ENCODE measurements at regions not wholly inside any gene's neighbourhood (a gene's known extent, or its start where the extent isn't known, plus 50 kb on each side); places are given as distances from the start of the nearest gene placed in this dataset.

DNA sequence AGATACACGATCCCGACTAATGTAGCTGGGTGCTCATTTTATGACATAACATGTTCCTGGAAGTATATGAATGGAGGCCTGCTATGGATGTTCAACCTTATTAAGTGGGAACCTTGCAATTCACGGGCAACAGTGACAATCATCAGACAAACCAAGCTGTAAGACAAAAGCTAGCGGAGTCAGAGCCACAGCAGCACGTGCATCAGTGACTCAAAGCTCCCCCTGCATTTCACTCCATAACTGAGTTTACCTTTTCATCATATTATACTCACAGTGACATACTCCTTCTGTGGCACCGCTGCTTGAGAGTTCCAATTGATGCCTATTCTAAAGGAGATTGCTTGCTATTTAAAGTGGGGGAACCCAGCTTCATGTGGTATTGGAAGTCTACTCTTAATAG lies 176.0 kb upstream of the PITRM1 start:
- no peak overlapping the region for H3K23ac ChIP-seq (ENCODE audit: low read depth, low read length)
- H3K4me3 ChIP-seq (ENCODE audit: insufficient read depth, low read depth, low read length) = no peak overlapping the region
- ATAC-seq (ENCODE audit: low read depth) (no peak), DNase-seq (no peak)
- H3K36me3 ChIP-seq (ENCODE audit: control insufficient read depth, insufficient read depth, low read length) = no peaks in the 10 kb centered on the region
- H3K56ac ChIP-seq (ENCODE audit: extremely low read depth, insufficient read depth, low read length) = no peak overlapping the region
- H2BK20ac ChIP-seq (ENCODE audit: low read depth, low read length) = no peak overlapping the region
- H3K9me1 ChIP-seq (ENCODE audit: insufficient read depth, low read length) = 0 out of 2 replicates have a peak, but pooled peaks cover 5% of the 10 kb centered on the region
- no peak overlapping the region for H3K18ac ChIP-seq (ENCODE audit: low read depth, low read length)
- POLR2A ChIA-PET (ENCODE audit: unreplicated experiment) = no interaction called here
- H4K91ac ChIP-seq (ENCODE audit: insufficient read depth, low read depth, low read length) = no peak overlapping the region
- H3K4me2 ChIP-seq (ENCODE audit: low read depth, low read length) = no peak overlapping the region
- no peak overlapping the region for H2AFZ ChIP-seq (replicated peaks; ENCODE audit: low read length, poor library complexity)
- H3K9me3 ChIP-seq (ENCODE audit: control insufficient read depth, insufficient read depth, low read length) = no peaks in the 10 kb centered on the region
- H2AK9ac ChIP-seq (replicated peaks; ENCODE audit: low read depth, low read length, poor library complexity) = no peak overlapping the region
- H2AK5ac ChIP-seq (ENCODE audit: low read depth, low read length) = no peak overlapping the region
- dilution Hi-C loops (cut with HindIII; ENCODE audit: low sequenced_read_pairs, unreplicated experiment) = no loop called here
- H4K20me1 ChIP-seq (ENCODE audit: insufficient read depth, low read length) = no peaks in the 10 kb centered on the region
- H2BK15ac ChIP-seq (ENCODE audit: low read depth, low read length) = no peak overlapping the region
- H3K4ac ChIP-seq (ENCODE audit: low read depth, low read length) = no peak overlapping the region
- BruUV-seq (replicated peaks) = no TSS peak
- peaks cover 15% of the 10 kb centered on the region for H3K27me3 ChIP-seq (ENCODE audit: control insufficient read depth, insufficient read depth, low read length)
- H3K4me1 ChIP-seq (ENCODE audit: control insufficient read depth, insufficient read depth, low read length) = no peaks in the 10 kb centered on the region
- CTCF ChIA-PET = no interaction called here
- no peak overlapping the region for H3K27ac ChIP-seq (ENCODE audit: insufficient read depth, low read length)
- H3K79me1 ChIP-seq (ENCODE audit: low read depth in 1 of 2, low read length in 2 of 2) = no peaks in the 10 kb centered on the region
- no peak overlapping the region for H4K8ac ChIP-seq (ENCODE audit: low read depth in 2 of 2, low read length in 2 of 2)
- in situ Hi-C loops (cut with MboI; ENCODE audit: low sequenced_read_pairs) = no loop called here
- H3K14ac ChIP-seq (replicated peaks; ENCODE audit: low read depth, low read length) = no peak overlapping the region
- no peak overlapping the region for H4K5ac ChIP-seq (ENCODE audit: low read depth, low read length)
- no peak overlapping the region for H2BK5ac ChIP-seq (ENCODE audit: low read depth, low read length, poor library complexity, severe bottlenecking)
- WGBS, 2 experiments (ENCODE audit: extremely low coverage in 2 of 2, insufficient read length in 1 of 2) = no CpG with 5 or more reads among the region's 6 CpGs
- TF ChIP-seq, protein P1, sequence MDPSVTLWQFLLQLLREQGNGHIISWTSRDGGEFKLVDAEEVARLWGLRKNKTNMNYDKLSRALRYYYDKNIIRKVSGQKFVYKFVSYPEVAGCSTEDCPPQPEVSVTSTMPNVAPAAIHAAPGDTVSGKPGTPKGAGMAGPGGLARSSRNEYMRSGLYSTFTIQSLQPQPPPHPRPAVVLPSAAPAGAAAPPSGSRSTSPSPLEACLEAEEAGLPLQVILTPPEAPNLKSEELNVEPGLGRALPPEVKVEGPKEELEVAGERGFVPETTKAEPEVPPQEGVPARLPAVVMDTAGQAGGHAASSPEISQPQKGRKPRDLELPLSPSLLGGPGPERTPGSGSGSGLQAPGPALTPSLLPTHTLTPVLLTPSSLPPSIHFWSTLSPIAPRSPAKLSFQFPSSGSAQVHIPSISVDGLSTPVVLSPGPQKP (IDR thresholded peaks at IDR 0.05; ENCODE audit: borderline replicate concordance, low read depth, low read length) = no peak
- TF ChIP-seq USF2 (IDR thresholded peaks at IDR 0.05; ENCODE audit: low read depth, low read length) = no peak
- TF ChIP-seq POLR2A (IDR thresholded peaks at IDR 0.05; ENCODE audit: low read depth, low read length) = no peak
- TF ChIP-seq MXI1 (IDR thresholded peaks at IDR 0.05; ENCODE audit: borderline replicate concordance, low read depth, low read length) = no peak
- TF ChIP-seq RFX5 (IDR thresholded peaks at IDR 0.05; ENCODE audit: low read depth, low read length) = no peak
- TF ChIP-seq FOS (IDR thresholded peaks at IDR 0.05; ENCODE audit: low read depth, low read length) = no peak
- TF ChIP-seq CTCF (conservative IDR thresholded peaks at IDR 0.05; ENCODE audit: low read depth, low read length) = no peak
- TF ChIP-seq BHLHE40 (IDR thresholded peaks at IDR 0.05; ENCODE audit: low read depth, low read length) = no peak
- TF ChIP-seq RAD21 (IDR thresholded peaks at IDR 0.05; ENCODE audit: low read length) = no peak
- no peak for TF ChIP-seq CEBPB (IDR thresholded peaks at IDR 0.05; ENCODE audit: low read depth, low read length)
- TF ChIP-seq RCOR1 (IDR thresholded peaks at IDR 0.05; ENCODE audit: insufficient replicate concordance, low read length) = no peak
- no peak for TF ChIP-seq SMC3 (IDR thresholded peaks at IDR 0.05; ENCODE audit: low read depth, low read length)
- no peak for TF ChIP-seq MAFK (IDR thresholded peaks at IDR 0.05; ENCODE audit: low read depth, low read length)
- TF ChIP-seq CHD1 (IDR thresholded peaks at IDR 0.05; ENCODE audit: low read depth, low read length) = no peak
- TF ChIP-seq NFE2L2 (IDR thresholded peaks at IDR 0.05; ENCODE audit: low read depth, low read length) = no peak
- TF ChIP-seq MAZ (IDR thresholded peaks at IDR 0.05; ENCODE audit: borderline replicate concordance, low read depth, low read length) = no peak
- H2BK120ac ChIP-seq (ENCODE audit: low read depth, low read length) = no peak overlapping the region
- no peak overlapping the region for H3K9ac ChIP-seq (ENCODE audit: low read depth, low read length)
- intact Hi-C loops (cut with micrococcal nuclease) = no loop called here
